ENCODE measurements at regions not wholly inside any gene's neighbourhood (a gene's known extent, or its start where the extent isn't known, plus 50 kb on each side); places are given as distances from the start of the nearest gene placed in this dataset.
"Not testable (repeated sequence)": the region's sequence is repeated elsewhere in the genome, so short reads cannot be mapped to it uniquely, and the experiment has no call there.

DNA sequence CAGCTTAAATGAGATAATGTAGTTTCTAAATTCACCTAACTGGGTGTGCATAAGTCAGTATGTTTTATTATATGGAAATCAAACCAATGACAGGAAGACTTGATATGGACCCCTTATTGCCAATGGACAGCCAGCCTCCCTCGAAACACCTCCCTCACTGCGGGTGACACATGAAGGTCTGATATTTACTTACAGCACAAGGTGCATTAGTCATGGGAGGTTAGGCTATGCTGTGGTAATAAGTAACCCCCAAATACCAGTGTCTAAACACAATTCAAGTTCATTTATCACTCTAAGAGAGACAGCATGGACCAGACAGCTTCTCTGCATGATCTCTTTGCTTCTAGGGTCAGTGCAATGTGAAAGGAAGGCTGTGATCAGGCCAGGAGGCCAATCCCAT is 126.0 kb upstream of the KCNJ6 start:
- DNase-seq: no peak

DNA sequence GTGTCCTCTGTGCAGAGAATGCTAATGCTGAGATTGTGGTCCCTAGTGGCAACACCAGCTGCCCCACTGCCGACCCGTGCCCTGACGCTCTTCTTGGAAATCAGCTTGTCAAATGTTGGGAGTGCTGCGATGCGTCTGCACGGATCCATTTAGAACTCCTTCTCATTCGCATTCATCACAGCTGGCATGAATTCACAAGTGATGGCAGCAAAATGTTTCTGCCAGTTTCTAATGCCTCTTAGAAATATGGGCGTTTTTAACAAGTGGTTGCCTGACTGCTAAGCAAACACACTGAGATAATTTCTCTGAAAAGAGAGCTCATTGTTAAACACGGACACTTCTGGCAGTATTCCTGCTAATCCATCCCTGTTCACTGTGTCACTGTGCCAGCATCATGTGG is 131.9 kb upstream of the KCNJ6 start:
- no peak for DNase-seq

DNA sequence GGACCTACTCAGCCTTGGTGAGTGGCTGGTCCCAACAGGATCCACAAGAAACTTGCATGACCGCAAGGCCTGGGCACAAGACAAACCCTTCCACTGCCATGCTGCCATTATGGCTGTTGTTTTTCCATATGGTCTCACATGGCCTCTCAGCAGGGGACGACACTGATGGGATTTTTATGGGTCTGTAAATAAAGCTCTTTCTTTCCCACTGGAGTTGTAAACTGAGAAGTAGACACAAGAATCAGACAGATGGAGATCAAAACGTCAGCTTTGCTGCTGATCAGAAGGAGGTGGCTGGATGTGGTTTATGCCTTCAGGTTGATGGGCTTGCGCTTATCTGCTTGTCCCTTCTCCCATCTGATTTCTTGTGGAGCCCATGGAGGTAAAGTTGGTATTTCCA is 138.1 kb upstream of the KCNJ6 start:
- DNase-seq: no peak

DNA sequence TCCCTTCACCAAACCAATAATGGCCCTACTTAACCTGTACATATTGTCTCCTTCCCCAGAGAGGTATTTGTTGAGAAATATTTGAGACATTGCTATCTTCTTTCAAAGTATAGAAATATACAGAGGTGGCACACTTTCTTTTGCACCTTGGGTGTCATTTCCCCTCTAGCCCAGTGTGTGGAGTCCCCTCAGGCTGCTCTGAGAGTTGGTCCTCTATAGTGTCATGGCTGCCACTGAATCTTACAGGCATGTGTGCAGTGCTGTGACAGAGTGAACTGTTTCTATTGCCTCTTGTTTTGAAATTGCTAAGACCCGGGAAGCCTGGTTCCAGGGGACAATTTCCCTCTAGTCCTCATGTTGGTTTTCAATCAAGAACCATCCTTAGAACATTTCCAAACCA is 140.2 kb upstream of the KCNJ6 start:
- no peak for DNase-seq

DNA sequence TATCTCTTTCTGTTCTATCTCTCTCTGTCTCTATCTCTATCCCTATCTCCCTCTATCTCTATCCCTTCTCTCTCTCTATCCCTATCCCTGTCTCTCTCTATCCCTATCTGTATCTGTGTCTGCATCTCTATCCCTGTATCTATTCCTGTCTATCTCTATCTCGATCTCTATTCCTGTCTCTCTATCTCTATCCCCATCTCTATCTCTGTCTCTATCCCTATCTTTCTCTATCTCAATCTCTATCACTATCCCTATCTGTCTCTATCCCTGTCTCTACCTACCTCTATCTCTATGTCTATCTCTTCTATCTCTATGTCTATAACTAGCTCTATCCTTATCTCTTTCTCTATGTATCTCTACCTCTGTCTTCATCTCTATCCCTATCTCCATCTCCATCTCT is 141.4 kb upstream of the KCNJ6 start:
- no peak for DNase-seq

DNA sequence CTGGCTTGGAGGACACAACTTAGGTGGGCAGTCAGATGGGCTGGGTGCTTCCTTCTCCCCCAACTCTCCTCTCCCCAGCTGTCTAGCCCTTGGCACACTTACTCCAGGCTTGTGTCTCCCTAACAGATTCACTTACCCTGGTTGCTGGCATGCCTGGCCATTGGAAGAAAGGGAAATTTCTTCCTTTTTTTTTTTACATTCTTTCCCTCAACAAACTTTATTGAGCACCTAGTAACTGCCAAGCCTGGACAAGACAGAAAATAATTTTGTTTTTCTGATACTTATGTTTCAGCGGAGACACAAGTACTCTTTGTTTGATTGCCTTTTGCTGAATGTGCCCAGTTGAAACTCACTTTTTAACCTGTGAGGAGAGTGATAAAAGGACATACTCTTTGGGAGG is 144.3 kb upstream of the KCNJ6 start:
- no peak for DNase-seq

DNA sequence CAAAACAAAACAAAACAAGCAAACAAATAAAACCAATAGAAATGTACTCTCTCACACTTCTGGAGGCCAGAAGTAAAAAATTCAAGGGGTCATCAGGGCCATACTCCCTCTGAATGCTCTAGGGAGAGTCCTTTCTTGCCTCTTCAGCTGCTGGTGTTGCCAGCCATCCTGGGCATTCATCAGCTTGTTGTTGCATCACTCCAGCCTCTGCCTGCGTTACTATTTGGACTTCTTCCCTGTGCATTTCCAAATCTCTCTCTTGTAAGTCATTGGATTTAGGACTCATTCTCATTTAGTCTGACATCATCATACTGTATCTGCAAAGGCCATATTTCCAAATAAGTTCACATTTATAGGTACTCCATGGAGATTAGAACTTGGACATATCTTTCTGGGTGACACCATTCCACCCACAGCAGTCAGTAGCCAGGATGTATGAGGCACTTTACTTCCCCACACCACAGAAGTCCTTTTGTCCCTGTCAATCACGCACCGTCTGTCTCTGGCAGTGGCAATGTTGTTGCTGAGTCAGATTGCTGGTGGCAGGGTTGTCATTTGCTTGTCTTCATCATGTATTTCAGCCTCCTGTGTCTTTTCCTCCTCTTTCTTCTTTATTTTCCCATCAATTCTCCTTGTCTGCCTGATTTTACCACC is 151.0 kb upstream of the KCNJ6 start:
- DNase-seq: no peak

DNA sequence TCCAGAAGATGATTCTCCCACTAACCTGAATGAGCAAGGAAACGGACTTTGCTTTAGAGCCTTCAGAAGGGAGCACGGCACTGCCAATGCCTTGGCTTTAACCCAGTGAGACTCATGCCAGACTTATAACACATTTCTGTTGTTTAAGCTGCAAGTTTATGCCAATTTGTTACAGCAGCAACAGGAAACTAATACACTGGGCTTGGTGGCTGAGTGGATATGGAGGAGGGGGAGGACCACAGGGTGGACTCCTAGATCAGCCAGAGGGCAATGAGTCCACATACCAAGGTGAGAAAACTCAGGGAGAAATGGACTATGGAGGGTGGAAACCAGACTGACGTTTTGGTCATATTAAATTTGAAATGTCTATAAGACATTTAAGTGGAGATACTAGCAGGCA is 156.2 kb upstream of the KCNJ6 start:
- no peak for DNase-seq

DNA sequence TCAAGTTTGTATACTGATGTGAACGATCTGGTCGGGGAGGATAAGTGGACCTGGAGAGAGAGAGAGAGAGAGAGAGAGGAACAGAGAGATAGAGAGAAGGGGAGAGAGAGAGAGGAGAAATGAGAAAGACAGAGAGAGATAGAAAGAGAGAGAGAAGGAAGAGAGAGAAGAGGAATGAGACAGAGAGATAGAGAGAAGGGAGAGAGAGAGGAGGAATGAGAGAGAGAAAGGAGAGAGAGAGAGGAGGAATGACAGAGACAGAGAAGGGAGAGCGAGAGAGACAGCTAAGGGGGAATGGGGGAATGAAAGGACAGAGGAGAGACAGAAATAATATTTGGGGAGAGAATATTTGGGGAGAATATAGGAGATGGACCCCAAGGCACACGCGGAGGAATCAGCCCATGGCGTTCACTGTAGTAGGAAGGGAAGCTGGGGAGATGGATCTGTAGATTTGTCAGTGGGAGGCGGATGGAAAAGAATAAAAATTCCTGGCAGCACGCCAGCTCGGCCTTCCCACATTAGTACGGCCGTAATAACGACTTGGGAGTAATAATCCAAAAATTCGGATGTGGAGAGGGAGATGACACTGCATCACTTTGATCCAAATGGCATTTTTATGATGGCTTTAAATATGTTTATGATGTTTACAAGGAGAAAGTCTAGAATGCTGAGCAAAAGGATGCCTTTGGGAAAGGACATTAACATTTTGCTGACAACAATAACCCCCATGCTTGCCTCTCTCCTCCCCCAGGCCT is 159.8 kb upstream of the KCNJ6 start:
- no peak for DNase-seq

DNA sequence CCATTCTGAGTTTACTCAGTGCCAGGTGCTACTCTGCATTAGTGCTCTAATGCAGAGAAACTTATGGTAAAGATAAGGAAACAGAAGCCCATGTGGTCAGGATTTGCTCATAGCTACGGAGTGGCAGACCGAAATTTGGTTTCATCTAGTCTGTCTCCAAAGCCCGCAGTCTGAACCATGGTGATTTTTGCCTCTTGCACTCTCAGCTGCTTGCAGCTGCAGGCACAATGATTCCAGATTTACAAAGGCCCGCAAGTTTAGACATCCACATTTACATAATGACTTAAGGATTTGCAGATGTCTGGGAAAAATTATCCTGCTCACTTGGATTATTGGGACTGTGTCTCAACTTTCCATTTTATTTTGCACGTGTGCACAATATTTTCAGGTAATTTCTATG is 161.3 kb upstream of the KCNJ6 start:
- no peak for DNase-seq

DNA sequence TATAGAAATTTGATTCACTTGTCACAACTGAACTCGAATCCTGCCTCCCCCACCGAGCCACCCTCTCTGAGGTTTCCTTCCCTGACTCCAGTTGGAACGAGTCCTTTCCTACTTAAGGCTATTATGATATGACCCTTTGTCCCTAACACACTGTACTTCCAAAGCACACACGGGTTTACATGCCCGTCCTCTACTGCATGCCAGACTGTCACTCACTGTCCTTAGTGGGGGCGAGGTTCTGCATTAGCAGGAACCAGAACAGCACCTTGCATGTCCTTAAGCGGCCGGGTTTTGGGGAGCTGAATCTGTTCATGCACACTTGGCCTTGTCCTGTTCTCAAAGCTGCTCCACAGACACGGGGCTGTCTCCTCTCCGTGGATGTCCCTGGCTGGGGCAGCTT is 164.6 kb upstream of the KCNJ6 start:
- no peak for DNase-seq

DNA sequence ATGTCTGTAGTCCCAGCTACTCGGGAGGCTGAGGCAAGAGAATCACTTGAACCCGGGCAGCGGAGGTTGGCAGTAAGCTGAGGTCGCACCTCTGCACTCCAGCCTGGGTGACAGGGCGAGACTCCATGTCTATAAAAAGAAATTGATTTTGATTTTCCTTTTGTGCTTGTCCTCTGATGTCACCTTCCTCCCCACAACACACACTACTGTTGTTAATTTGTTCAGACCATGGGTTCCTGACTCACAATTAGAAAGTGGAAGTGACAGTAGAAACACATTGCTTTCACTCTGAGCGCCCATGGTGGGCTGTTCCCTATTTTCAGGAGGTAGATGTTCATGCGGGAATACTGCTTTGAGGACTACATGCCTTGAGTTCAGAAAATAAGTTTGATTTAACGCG is 165.5 kb upstream of the KCNJ6 start:
- no peak for DNase-seq

DNA sequence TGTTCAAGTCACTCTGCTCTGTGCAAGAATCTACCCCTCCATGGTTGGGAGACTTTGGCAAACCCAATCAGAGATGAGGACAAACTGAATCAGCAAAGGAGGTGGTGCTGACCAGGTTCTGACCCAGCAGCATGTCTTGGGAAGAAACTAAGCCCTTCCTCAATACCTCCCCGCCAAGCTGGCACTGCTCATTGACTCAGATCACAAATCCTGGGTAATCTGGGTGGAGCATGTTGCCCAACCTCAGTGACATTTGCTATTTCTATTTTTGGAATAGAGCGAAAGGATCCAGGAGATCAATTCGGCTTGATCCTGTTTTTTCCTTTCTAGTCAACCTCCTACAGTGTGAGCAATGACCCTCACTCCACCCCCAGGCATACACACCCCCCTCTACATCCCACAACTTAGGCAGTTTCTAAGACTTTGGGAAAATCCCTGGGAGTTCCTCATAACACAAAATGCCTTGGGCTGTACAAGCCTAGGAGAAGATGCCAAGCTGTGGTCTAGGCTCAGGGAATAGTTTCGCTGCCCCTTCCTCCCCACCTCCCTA is 166.8 kb upstream of the KCNJ6 start:
- DNase-seq: no peak

DNA sequence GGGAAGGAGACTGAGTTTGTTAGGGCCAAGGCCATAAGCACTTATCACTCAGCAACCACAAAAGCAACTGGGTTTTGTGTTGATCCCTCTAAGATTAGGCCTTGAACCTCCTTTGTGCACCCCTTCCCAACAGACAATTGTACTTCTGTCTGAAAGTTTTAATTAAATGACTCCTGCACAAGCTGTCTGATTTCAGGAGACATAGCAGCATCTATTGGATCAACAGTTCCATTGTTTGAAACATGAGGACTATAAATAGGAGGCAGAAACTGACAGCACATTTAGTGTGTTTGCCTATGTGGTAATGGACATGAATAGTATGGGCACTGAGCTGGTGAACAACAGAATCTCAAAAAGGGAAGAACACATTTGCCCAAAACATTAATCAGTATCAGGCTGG is 167.3 kb upstream of the KCNJ6 start:
- no peak for DNase-seq

DNA sequence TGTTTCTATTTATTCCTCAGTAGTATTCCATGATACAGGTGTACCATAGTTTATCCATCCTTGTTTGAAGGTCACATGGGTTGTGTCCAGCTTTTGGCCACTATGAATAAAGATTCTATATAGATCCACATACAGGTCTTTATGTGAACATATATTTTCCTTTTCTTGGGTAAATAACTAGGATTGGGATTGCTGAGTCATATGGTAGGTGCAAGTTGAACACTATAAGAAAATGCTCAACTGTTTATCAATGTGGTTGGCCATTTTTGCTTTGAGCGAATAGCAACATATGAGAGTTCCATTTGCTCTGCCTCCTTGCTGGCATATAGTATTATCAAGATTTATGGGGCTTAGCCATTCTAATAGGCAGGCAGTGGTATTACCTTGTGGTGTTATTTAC is 170.2 kb upstream of the KCNJ15 start:
- no peak for DNase-seq

DNA sequence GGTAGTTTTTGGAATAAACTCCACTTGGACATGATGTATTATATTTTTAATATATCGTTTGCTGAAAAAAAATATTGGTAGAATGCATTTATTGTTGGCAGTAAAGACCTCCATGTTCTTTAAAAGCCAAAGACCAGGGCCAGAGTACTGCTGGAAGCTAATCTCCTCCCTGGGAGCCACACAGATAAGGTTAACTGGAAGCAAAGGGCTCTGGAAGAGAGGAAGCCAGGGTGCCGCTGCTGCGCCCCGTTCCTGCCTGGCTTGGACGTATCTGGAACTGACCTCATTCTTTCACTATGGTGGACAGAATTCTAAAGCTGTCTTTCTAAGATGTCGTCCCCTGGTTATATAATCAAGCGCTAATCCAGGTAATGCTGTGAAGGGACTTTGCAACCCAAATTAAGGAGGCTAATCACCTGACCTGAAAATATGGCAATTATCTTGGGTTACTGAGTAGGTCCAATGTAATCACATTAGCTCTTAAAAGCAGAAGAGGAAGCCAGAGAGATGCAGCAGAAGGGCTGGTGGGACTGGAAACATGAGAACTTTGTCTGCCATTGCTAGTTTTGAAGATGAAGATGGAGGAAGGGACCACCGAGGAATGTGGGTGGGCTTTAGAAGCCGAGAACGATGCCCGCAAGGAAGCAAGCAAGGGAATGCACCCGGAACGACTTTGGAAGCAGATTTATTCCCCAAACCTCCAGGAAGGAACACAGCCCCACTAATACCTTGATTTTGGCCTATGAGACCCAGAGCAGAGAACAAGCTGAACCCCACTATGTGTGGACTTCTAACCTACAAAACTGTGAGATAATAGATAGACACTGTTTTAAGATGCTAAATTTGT is 167.7 kb upstream of the KCNJ15 start:
- no peak for DNase-seq

DNA sequence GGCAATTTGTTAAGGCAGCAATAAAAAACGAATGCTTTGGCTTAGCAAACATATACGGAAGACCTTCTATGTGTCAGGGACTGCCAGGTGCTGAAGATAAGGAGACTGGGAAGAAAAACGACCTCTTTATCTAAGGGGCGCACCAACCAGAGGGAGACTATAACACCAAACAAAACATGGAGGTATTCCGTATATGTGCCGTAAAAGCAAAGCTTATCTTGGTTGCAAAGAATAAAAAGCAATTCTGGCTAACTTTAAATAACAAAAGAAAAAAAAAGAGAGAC is 167.1 kb upstream of the KCNJ15 start:
- no peak for DNase-seq

DNA sequence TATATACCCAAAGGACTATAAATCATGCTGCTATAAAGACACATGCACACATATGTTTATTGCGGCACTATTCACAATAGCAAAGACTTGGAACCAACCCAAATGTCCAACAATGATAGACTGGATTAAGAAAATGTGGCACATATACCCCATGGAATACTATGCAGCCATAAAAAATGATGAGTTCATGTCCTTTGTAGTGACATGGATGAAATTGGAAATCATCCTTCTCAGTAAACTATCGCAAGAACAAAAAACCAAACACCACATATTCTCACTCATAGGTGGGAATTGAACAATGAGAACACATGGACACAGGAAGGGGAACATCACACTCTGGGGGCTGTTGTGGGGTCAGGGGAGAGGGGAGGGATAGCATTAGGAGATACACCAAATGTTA is 165.7 kb upstream of the KCNJ15 start:
- DNase-seq: not testable (repeated sequence)

DNA sequence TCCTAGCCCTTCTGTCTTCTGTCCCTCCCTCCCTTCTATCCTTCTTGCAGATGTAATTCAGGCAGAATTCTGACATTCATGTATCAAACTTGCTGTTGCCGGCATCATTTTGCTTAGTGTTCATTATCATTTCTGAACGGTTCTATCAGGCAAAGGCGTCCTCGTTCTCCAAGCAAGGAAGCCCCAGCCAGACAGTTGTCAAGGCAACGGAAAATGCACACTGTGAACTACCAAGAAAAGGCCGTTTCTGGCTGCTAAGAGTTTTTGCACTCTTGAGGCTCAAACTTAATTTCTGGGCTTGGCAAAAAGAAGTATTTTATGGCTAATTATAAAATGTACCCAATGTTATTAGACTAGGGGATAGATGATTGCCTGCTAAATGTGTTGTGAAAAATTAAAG is 164.7 kb upstream of the KCNJ15 start:
- no peak for DNase-seq

DNA sequence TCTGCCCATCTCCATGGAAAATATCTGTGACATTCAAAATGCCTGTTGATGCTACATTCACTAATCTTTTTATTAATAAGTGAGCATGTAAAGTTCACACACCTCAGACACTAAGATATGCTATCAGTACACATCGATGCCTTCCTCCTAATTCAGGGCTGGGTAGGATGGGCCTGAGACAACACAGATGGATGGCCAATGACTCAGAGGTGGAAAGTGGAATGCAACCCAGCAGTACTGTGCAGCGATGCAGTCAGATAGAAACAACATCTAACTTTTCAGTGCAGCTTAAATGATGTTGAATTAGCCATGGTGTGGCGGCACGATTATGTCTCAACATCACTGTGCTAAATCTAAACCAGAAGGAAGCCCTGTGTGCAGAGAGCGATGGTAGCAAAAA is 161.6 kb upstream of the KCNJ15 start:
- no peak for DNase-seq

DNA sequence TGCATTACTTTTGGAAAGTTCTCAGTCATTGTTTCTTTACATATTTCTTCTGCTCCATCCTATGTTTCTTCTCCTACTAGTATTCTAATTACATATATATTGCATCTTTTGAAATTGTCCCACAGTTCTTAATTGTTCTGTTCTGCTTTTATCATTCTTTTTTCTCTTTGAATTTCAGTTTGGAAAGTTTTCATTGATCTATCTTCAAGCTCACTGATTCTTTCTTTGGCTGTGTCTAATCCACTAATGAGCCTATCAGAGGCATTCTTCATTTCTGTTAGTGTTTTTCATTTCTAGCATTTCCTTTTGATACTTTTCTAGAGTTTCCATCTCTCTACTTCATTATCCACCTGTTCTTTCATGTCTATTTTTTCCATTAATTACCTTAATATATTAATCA is 159.0 kb upstream of the KCNJ15 start:
- DNase-seq: no peak

DNA sequence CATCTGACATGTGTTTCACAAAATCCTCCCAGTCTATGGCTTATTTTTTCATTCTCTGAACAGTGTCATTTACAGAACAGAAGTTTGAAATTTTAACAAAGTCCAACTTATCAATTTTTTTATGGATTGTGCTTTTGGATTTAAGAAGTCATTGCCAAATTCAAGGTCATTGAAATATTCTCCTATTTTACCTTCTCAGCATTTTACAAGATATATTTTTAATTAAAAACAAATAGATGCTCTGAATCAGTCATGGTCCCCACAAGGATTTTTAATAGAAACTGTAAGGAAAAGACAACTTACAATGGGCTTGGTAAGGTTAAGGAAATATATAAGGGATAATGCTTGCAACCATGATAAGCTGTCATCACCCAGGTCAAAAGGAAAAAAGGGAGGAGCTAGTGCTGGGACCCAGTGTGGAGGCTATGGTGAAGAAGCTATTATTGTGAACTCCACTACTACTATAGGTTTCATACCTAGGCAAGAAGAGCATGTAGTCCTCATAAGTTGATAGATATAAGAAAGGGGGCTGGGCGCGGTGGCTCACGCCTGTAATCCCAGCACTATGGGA is 144.5 kb upstream of the KCNJ15 start:
- DNase-seq: no peak

DNA sequence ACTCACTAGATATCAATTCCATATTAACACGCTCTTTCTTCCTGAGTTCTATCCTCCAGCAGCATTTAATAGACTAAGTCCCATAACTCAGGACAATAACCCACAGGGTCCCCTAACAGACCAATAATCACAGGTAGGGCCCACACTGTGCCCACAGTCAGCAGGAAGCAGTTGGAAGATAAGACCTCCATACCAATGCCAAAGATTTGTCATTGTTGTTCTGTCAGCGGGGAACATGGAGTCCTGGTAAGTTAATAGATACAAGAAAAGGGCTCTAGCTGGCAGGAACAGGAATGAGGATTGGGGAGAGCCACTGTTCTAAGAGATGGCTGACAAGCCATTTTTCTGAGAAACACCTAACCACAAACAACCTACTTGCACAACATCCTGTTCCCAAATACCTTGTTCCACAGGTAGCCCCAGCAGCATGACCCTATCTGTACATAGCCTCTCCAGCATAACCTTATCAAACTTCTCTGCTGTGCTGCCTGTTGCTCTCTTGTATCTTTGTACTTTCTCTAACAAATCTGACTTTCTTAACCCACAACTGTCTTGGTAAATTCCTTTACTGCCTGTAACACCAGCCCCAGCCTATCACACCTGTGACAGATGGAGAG is 142.0 kb upstream of the KCNJ15 start:
- no peak for DNase-seq

Measured in KG1 (cell line).